Right atrium auricular region (tissue), 2 donors: ENCODE measurements at regions not wholly inside any gene's neighbourhood (a gene's known extent, or its start where the extent isn't known, plus 50 kb on each side); places are given as distances from the start of the nearest gene placed in this dataset.

Experiments
- DNase-seq: peaks from one replicate; pipeline ENCODE4 v3.0.0-alpha.2; 2019; ENCODE audit warnings: low spot score
- H3K27ac ChIP-seq, 2 donors: fragments of 200-600 bp; sonication (generic); 1 replicate in 1 of 2; 2 replicates in 1 of 2; pipeline ENCODE4 v1.5.1; 2016 to 2019
- H3K27me3 ChIP-seq, 2 donors: fragments of 200-600 bp; sonication (generic); one replicate each; pipeline versions ENCODE4 v1.5.1 to v1.6.0; 2017 to 2019
- H3K36me3 ChIP-seq: fragments of 200-600 bp; sonication (generic); one replicate; pipeline ENCODE4 v1.5.1; 2016
- H3K4me1 ChIP-seq, 2 donors: fragments of 200-600 bp; sonication (generic); one replicate each; pipeline versions ENCODE4 v1.5.1 to v1.6.0; 2017 to 2019
- H3K4me3 ChIP-seq, 2 donors: fragments of 200-600 bp; sonication (generic); 1 replicate in 1 of 2; 2 replicates in 1 of 2; pipeline ENCODE4 v1.5.1; 2017 to 2019; ENCODE audit warnings: mild to moderate bottlenecking in 1 of 2, moderate library complexity in 1 of 2
- H3K9me3 ChIP-seq, 2 donors: fragments of 200-600 bp; sonication (generic); one replicate each; pipeline ENCODE4 v1.5.1; 2019
- CTCF ChIP-seq, 2 donors: fragments of 200-600 bp; sonication (generic); IDR thresholded peaks; one replicate each; pipeline ENCODE4 v1.5.1; 2019; ENCODE audit warnings: antibody characterized with exemption in 2 of 2

- Histone ChIP-seq H3K27ac (no peak overlapping the region), H3K27me3 (no peaks in the 10 kb centered on the region), H3K4me1 (peaks cover 0 to 30% of the 10 kb centered on the region in 2 donors), H3K4me3 (no peak overlapping the region), H3K9me3 (no peaks in the 10 kb centered on the region), H3K36me3 (no peaks in the 10 kb centered on the region)
- no peak for TF ChIP-seq CTCF (IDR thresholded peaks at IDR 0.05)
- no peak for DNase-seq
Measured at GRCh38 chr20:12825226-12825595, 183.6 kb upstream of the SPTLC3 start.

- no peak for TF ChIP-seq CTCF (IDR thresholded peaks at IDR 0.05)
Measured at GRCh38 chr20:12827816-12828385, 180.9 kb upstream of the SPTLC3 start.

GRCh38 chr20:12829170-12829569 is 179.6 kb upstream of the SPTLC3 start:
- H3K36me3 ChIP-seq: no peaks in the 10 kb centered on the region
- DNase-seq: no peak
- H3K4me3 ChIP-seq: no peak overlapping the region
- no peaks in the 10 kb centered on the region for H3K9me3 ChIP-seq
- peaks cover 0 to 11% of the 10 kb centered on the region in 2 donors for H3K4me1 ChIP-seq
- H3K27ac ChIP-seq: no peak overlapping the region
- H3K27me3 ChIP-seq: no peaks in the 10 kb centered on the region
- no peak for TF ChIP-seq CTCF (IDR thresholded peaks at IDR 0.05)

More at GRCh38 chr20:12827816-12828385, 180.9 kb upstream of the SPTLC3 start:
- H3K27ac ChIP-seq: no peak overlapping the region
- no peaks in the 10 kb centered on the region for H3K27me3 ChIP-seq
- no peaks in the 10 kb centered on the region for H3K9me3 ChIP-seq
- no peak overlapping the region for H3K4me3 ChIP-seq
- H3K36me3 ChIP-seq: no peaks in the 10 kb centered on the region
- no peak for DNase-seq
- H3K4me1 ChIP-seq: peaks cover 0 to 18% of the 10 kb centered on the region in 2 donors

GRCh38 chr20:12833861-12834260 is 174.9 kb upstream of the SPTLC3 start:
- H3K27ac ChIP-seq: no peak overlapping the region
- H3K4me3 ChIP-seq: no peak overlapping the region
- H3K4me1 ChIP-seq: no peaks in the 10 kb centered on the region
- no peaks in the 10 kb centered on the region for H3K36me3 ChIP-seq
- no peaks in the 10 kb centered on the region for H3K9me3 ChIP-seq
- no peak for TF ChIP-seq CTCF (IDR thresholded peaks at IDR 0.05)
- DNase-seq: no peak
- no peaks in the 10 kb centered on the region for H3K27me3 ChIP-seq

GRCh38 chr20:12835999-12836398 is 172.8 kb upstream of the SPTLC3 start:
- H3K27me3 ChIP-seq: no peaks in the 10 kb centered on the region
- H3K4me1 ChIP-seq: no peaks in the 10 kb centered on the region
- no peak overlapping the region for H3K27ac ChIP-seq
- no peak for TF ChIP-seq CTCF (IDR thresholded peaks at IDR 0.05)
- no peak for DNase-seq
- no peaks in the 10 kb centered on the region for H3K9me3 ChIP-seq
- no peak overlapping the region for H3K4me3 ChIP-seq
- H3K36me3 ChIP-seq: no peaks in the 10 kb centered on the region

- Histone ChIP-seq H3K4me1 (no peaks in the 10 kb centered on the region), H3K9me3 (no peaks in the 10 kb centered on the region), H3K4me3 (no peak overlapping the region), H3K27me3 (no peaks in the 10 kb centered on the region), H3K36me3 (no peaks in the 10 kb centered on the region), H3K27ac (no peak overlapping the region)
- no peak for DNase-seq
- no peak for TF ChIP-seq CTCF (IDR thresholded peaks at IDR 0.05)
Measured at GRCh38 chr20:12837646-12838045, 171.1 kb upstream of the SPTLC3 start.
